ENCODE measurements at regions not wholly inside any gene's neighbourhood (a gene's known extent, or its start where the extent isn't known, plus 50 kb on each side); places are given as distances from the start of the nearest gene placed in this dataset.

GRCh38 chr13:38167164-38167822 lies 182.4 kb upstream of the UFM1 start:
- no peaks in the 10 kb centered on the region for H3K4me1 ChIP-seq (ENCODE audit: insufficient read depth, low read length)
- no peak overlapping the region for H4K5ac ChIP-seq (ENCODE audit: insufficient read length, low read depth, low read length)
- Mint-ChIP-seq H3K4me3 (no peak overlapping the region), H3K9me3 (no peaks in the 10 kb centered on the region), H3K27me3 (ENCODE audit: low read depth) (no peaks in the 10 kb centered on the region), H3K27ac (no peak overlapping the region), H3K4me1 (no peaks in the 10 kb centered on the region), H3K36me3 (ENCODE audit: insufficient read depth in 1 of 3, low read depth in 3 of 3) (no peaks in the 10 kb centered on the region)
- H3K56ac ChIP-seq (ENCODE audit: insufficient read length, low read depth, low read length), result no peak overlapping the region
- no peak overlapping the region for H3K18ac ChIP-seq (ENCODE audit: insufficient read length, low read depth, low read length)
- H3K27me3 ChIP-seq (ENCODE audit: insufficient read depth, low read length), result no peaks in the 10 kb centered on the region
- no peaks in the 10 kb centered on the region for H4K20me1 ChIP-seq (ENCODE audit: control insufficient read depth, insufficient read depth, insufficient read length)
- no peak overlapping the region for H4K8ac ChIP-seq (replicated peaks; ENCODE audit: insufficient read length, low read depth, low read length)
- DNase-seq, result no peak
- no peak overlapping the region for H2AFZ ChIP-seq (ENCODE audit: low read length)
- no peak overlapping the region for H2BK12ac ChIP-seq (ENCODE audit: insufficient read length, low read depth, low read length)
- H3K23me2 ChIP-seq (ENCODE audit: insufficient read length, low read depth, low read length, poor library complexity, severe bottlenecking), result no peaks in the 10 kb centered on the region
- H3K4ac ChIP-seq (ENCODE audit: low read depth, low read length), result no peak overlapping the region
- H2AK5ac ChIP-seq (ENCODE audit: insufficient read length, low read length), result no peak overlapping the region
- H3K79me1 ChIP-seq (ENCODE audit: insufficient read depth, low read depth, low read length, poor library complexity, severe bottlenecking), result no peaks in the 10 kb centered on the region
- no peak overlapping the region for H2BK120ac ChIP-seq (ENCODE audit: low read depth, low read length, poor library complexity, severe bottlenecking)
- H3K14ac ChIP-seq (ENCODE audit: insufficient read depth, low read length), result no peak overlapping the region
- H3K9me3 ChIP-seq (ENCODE audit: control insufficient read depth, low read depth, low read length), result no peaks in the 10 kb centered on the region
- no peak overlapping the region for H3K27ac ChIP-seq (ENCODE audit: insufficient read length, low read depth, low read length)
- no peak overlapping the region for H2BK5ac ChIP-seq (ENCODE audit: insufficient read length, low read length)
- H2BK20ac ChIP-seq (ENCODE audit: low read depth, low read length, poor library complexity, severe bottlenecking), result no peak overlapping the region
- H3K23ac ChIP-seq (ENCODE audit: insufficient read length, low read depth, low read length), result no peak overlapping the region
- H3T11ph ChIP-seq (ENCODE audit: low read length), result no peak overlapping the region
- WGBS (ENCODE audit: extremely low coverage, insufficient read length, low lambda C conversion rate), result no CpG with 5 or more reads among the region's 1 CpG
- no peak overlapping the region for H2BK15ac ChIP-seq (ENCODE audit: low read depth, low read length)
- no peak overlapping the region for H3K4me2 ChIP-seq (ENCODE audit: insufficient read depth, insufficient read length, low read length)
- H3K9ac ChIP-seq (ENCODE audit: extremely low read depth, insufficient read length, low read length), result no peak overlapping the region
- TF ChIP-seq CTCF (conservative IDR thresholded peaks at IDR 0.05), result no peak
- H3K79me2 ChIP-seq (ENCODE audit: insufficient read depth, low read length), result no peaks in the 10 kb centered on the region
- H4K91ac ChIP-seq (ENCODE audit: insufficient read length, low read depth, low read length), result no peak overlapping the region

Measured in H9 (cell line).